ENCODE measurements at regions not wholly inside any gene's neighbourhood (a gene's known extent, or its start where the extent isn't known, plus 50 kb on each side); places are given as distances from the start of the nearest gene placed in this dataset.
"Not testable (repeated sequence)": the region's sequence is repeated elsewhere in the genome, so short reads cannot be mapped to it uniquely, and the experiment has no call there.

DNA sequence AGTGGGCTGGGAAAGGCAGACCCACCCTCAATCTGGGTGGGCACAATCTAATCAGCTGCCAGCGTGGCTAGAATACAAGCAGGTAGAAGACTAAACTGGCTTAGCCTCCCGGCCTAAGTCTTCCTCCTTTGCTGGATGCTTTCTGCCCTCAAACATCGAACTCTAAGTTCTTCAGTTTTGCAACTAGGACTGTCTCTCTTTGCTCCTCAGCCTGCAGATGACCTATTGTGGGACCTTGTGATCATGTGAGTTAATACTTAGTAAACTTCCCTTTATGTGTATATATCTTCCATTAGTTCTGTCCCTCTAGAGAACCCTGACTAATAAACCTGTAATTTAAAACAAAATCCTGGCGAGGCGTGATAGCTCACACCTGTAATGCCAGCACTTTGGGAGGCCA is 51.8 kb upstream of the SLC39A8 start:
- H3K36me3 ChIP-seq (ENCODE audit: control insufficient read depth, insufficient read depth, low read length): not testable (repeated sequence)

DNA sequence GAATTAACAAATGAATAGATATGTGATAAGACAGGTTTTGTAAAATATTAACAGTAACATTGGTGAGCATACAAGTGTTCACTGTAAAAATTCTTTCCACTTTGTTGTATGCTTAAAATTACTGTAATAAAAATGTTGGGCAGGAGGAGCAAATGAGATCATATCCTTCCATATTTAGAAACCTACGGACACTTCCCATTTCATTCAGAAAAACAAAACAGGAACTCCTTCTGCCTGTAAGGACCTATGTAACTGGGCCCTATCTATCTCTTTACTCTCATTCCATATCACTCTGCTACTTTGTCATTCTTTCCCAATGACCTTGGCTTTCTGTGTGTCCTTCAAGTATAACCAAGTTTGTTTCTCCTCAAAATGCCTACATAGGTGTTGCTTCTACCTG is 53.7 kb upstream of the SLC39A8 start:
- no peak overlapping the region for H3K4me3 ChIP-seq (ENCODE audit: low read length)
- no peak overlapping the region for H3K27ac ChIP-seq (ENCODE audit: low read length)
- DNase-seq: peak; percentile 43
- WGBS (ENCODE audit: insufficient coverage): 40% methylated on average over 1 of the region's 1 CpG
- no peaks in the 10 kb centered on the region for H3K4me1 ChIP-seq (ENCODE audit: control insufficient read depth, insufficient read depth, low read length)
- H3K27me3 ChIP-seq (ENCODE audit: control insufficient read depth, insufficient read depth, low read length): no peaks in the 10 kb centered on the region
- no peaks in the 10 kb centered on the region for H3K36me3 ChIP-seq (ENCODE audit: control insufficient read depth, insufficient read depth, low read length)
- no peaks in the 10 kb centered on the region for H3K9me3 ChIP-seq (replicated peaks; ENCODE audit: control insufficient read depth, low read depth, low read length)

More for the DNA sequence above, 51.8 kb upstream of the SLC39A8 start:
- not testable (repeated sequence) for H3K4me1 ChIP-seq (ENCODE audit: control insufficient read depth, insufficient read depth, low read length); H3K4me3 ChIP-seq (ENCODE audit: low read length); H3K27me3 ChIP-seq (ENCODE audit: control insufficient read depth, insufficient read depth, low read length); H3K27ac ChIP-seq (ENCODE audit: low read length); H3K9me3 ChIP-seq (replicated peaks; ENCODE audit: control insufficient read depth, low read depth, low read length); DNase-seq
- WGBS (ENCODE audit: insufficient coverage): 92% methylated on average over 2 of the region's 5 CpGs

GRCh38 chr4:102400898-102401297 is 55.6 kb upstream of the SLC39A8 start:
- Histone ChIP-seq H3K4me1 (ENCODE audit: control insufficient read depth, insufficient read depth, low read length) (peaks cover 2% of the 10 kb centered on the region), H3K27ac (ENCODE audit: low read length) (no peak overlapping the region), H3K27me3 (ENCODE audit: control insufficient read depth, insufficient read depth, low read length) (no peaks in the 10 kb centered on the region), H3K36me3 (ENCODE audit: control insufficient read depth, insufficient read depth, low read length) (no peaks in the 10 kb centered on the region), H3K9me3 (replicated peaks; ENCODE audit: control insufficient read depth, low read depth, low read length) (no peaks in the 10 kb centered on the region), H3K4me3 (ENCODE audit: low read length) (no peak overlapping the region)
- 100% methylated on average over 2 of the region's 4 CpGs for WGBS (ENCODE audit: insufficient coverage)
- no peak for DNase-seq

GRCh38 chr4:102402223-102402622 is 56.9 kb upstream of the SLC39A8 start:
- Histone ChIP-seq H3K27me3 (ENCODE audit: control insufficient read depth, insufficient read depth, low read length) (no peaks in the 10 kb centered on the region), H3K27ac (ENCODE audit: low read length) (no peak overlapping the region), H3K9me3 (replicated peaks; ENCODE audit: control insufficient read depth, low read depth, low read length) (no peaks in the 10 kb centered on the region), H3K4me3 (ENCODE audit: low read length) (no peak overlapping the region), H3K36me3 (ENCODE audit: control insufficient read depth, insufficient read depth, low read length) (no peaks in the 10 kb centered on the region), H3K4me1 (ENCODE audit: control insufficient read depth, insufficient read depth, low read length) (peaks cover 2% of the 10 kb centered on the region)
- no CpG with 5 or more reads among the region's 2 CpGs for WGBS (ENCODE audit: insufficient coverage)
- DNase-seq: no peak

DNA sequence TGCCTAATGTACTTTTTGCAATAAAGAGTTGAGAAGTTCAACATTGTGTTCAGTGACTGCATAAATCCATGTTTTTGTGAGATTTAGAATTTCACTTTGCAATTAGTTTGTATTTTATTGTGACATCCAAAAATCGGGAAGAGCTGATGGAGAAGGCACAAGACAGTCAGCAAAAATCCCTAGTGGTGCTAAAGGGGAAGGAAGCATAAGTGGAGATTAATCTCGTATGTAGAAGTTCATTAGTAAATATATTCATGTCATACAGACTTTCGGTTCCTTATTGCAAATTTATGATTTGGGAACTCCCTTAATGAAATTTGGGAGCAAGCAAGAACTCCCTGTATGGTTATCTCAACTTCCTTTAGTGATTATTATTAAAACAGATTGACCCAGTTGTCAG is 57.8 kb upstream of the SLC39A8 start:
- peaks cover 2% of the 10 kb centered on the region for H3K4me1 ChIP-seq (ENCODE audit: control insufficient read depth, insufficient read depth, low read length)
- no peaks in the 10 kb centered on the region for H3K27me3 ChIP-seq (ENCODE audit: control insufficient read depth, insufficient read depth, low read length)
- H3K36me3 ChIP-seq (ENCODE audit: control insufficient read depth, insufficient read depth, low read length): no peaks in the 10 kb centered on the region
- H3K4me3 ChIP-seq (ENCODE audit: low read length): no peak overlapping the region
- DNase-seq: peak; percentile 20
- H3K27ac ChIP-seq (ENCODE audit: low read length): no peak overlapping the region
- no CpG with 5 or more reads among the region's 3 CpGs for WGBS (ENCODE audit: insufficient coverage)
- no peaks in the 10 kb centered on the region for H3K9me3 ChIP-seq (replicated peaks; ENCODE audit: control insufficient read depth, low read depth, low read length)

DNA sequence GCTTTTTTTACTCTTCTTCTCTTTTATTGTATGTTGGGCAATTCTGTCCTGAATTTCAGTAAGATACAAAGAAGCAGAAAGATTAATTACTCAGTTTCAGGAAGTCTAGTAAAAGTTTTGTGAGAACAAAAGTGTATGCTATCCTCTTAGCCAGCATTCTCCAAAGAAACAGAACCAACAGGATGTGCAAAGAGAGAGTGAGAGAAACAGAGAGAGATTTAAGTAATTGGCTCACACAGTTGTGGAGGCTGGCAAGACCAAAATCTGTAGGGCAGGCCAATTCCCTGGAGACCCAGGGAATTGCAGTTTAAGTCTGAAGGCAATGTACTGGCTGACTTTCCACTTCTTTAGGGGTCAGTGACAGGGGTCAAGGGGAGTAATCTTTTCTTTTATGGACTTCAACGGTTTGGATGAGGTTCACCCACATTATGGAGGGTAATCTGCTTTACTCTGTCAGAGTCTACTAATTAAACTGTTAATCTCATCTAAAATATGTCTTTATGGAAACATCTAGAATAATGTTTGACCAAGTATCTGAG is 59.2 kb upstream of the SLC39A8 start:
- Histone ChIP-seq H3K4me3 (ENCODE audit: low read length) (no peak overlapping the region), H3K27ac (ENCODE audit: low read length) (no peak overlapping the region)

DNA sequence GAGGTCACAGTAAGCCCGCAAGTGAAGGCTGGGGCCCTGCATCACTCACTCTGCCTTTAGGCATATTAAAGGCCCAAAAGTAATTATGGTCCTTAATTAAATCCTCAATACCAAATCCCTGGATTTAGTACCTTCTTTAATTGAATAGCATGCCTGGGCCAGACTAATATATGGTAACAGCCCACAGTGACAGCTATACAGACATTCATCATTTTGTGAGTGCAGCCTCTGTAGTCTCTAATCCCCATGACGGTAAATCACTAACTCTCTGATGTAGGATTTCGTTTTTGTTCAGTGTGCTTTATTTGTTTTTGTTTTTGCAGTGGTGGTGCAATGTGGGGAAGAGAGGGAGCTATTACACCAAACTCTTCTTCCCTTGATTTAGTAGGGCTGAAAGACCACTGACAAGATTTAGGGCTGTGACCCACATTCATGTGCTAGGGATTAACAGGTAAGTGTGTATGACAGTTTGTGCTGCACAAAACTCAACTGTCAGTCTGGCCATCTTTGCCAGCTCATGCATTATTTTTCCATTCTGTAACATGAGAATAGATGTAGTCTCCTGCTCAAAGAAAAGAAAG is 60.6 kb upstream of the SLC39A8 start:
- Histone ChIP-seq H3K36me3 (ENCODE audit: control insufficient read depth, insufficient read depth, low read length) (no peaks in the 10 kb centered on the region), H3K4me1 (ENCODE audit: control insufficient read depth, insufficient read depth, low read length) (peaks cover 2% of the 10 kb centered on the region), H3K4me3 (ENCODE audit: low read length) (no peak overlapping the region), H3K9me3 (replicated peaks; ENCODE audit: control insufficient read depth, low read depth, low read length) (no peaks in the 10 kb centered on the region), H3K27me3 (ENCODE audit: control insufficient read depth, insufficient read depth, low read length) (no peaks in the 10 kb centered on the region), H3K27ac (ENCODE audit: low read length) (no peak overlapping the region)
- no peak for DNase-seq
- no CpG with 5 or more reads among the region's 3 CpGs for WGBS (ENCODE audit: insufficient coverage)

More for the DNA sequence above, 59.2 kb upstream of the SLC39A8 start:
- H3K9me3 ChIP-seq (replicated peaks; ENCODE audit: control insufficient read depth, low read depth, low read length): no peaks in the 10 kb centered on the region
- no peaks in the 10 kb centered on the region for H3K27me3 ChIP-seq (ENCODE audit: control insufficient read depth, insufficient read depth, low read length)
- H3K36me3 ChIP-seq (ENCODE audit: control insufficient read depth, insufficient read depth, low read length): no peaks in the 10 kb centered on the region
- DNase-seq: no peak
- whole genome bisulfite sequencing (ENCODE audit: insufficient coverage): no CpG with 5 or more reads among the region's 1 CpG
- peaks cover 2% of the 10 kb centered on the region for H3K4me1 ChIP-seq (ENCODE audit: control insufficient read depth, insufficient read depth, low read length)

DNA sequence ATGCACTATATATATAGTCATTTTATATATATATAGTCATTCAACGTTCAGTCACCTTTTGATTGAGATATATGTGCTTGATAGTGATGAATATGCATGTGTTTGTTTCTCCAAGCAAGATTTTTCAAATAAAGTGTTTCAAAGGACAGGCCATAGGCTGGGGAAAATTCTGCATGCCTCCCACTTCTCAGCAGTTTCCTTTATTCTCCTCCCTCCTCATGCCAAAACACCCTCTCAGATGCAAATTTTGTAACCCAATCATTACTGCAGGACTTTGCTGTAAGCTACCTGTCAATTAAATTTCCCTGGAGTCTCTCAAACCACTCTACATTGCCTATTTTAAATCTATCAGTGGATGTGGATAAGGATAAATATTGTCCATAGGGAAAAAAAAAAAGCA is 65.6 kb upstream of the SLC39A8 start:
- not testable (repeated sequence) for DNase-seq; H3K36me3 ChIP-seq (ENCODE audit: control insufficient read depth, insufficient read depth, low read length); H3K27me3 ChIP-seq (ENCODE audit: control insufficient read depth, insufficient read depth, low read length); H3K4me3 ChIP-seq (ENCODE audit: low read length); H3K27ac ChIP-seq (ENCODE audit: low read length); H3K9me3 ChIP-seq (replicated peaks; ENCODE audit: control insufficient read depth, low read depth, low read length); H3K4me1 ChIP-seq (ENCODE audit: control insufficient read depth, insufficient read depth, low read length)
- no CpG with 5 or more reads among the region's 1 CpG for WGBS (ENCODE audit: insufficient coverage)

GRCh38 chr4:102411408-102411807 is 66.1 kb upstream of the SLC39A8 start:
- no peaks in the 10 kb centered on the region for H3K9me3 ChIP-seq (replicated peaks; ENCODE audit: control insufficient read depth, low read depth, low read length)
- no peak overlapping the region for H3K27ac ChIP-seq (ENCODE audit: low read length)
- DNase-seq: peak; percentile 10
- no peak overlapping the region for H3K4me3 ChIP-seq (ENCODE audit: low read length)
- H3K4me1 ChIP-seq (ENCODE audit: control insufficient read depth, insufficient read depth, low read length): no peaks in the 10 kb centered on the region
- no peaks in the 10 kb centered on the region for H3K36me3 ChIP-seq (ENCODE audit: control insufficient read depth, insufficient read depth, low read length)
- WGBS (ENCODE audit: insufficient coverage): no CpG with 5 or more reads among the region's 1 CpG
- no peaks in the 10 kb centered on the region for H3K27me3 ChIP-seq (ENCODE audit: control insufficient read depth, insufficient read depth, low read length)

- no peaks in the 10 kb centered on the region for H3K36me3 ChIP-seq (ENCODE audit: control insufficient read depth, insufficient read depth, low read length)
- H3K4me1 ChIP-seq (ENCODE audit: control insufficient read depth, insufficient read depth, low read length): no peaks in the 10 kb centered on the region
- no peaks in the 10 kb centered on the region for H3K9me3 ChIP-seq (replicated peaks; ENCODE audit: control insufficient read depth, low read depth, low read length)
- H3K27me3 ChIP-seq (ENCODE audit: control insufficient read depth, insufficient read depth, low read length): no peaks in the 10 kb centered on the region
- no peak overlapping the region for H3K27ac ChIP-seq (ENCODE audit: low read length)
- DNase-seq: no peak
- no peak overlapping the region for H3K4me3 ChIP-seq (ENCODE audit: low read length)
These were observed 71.5 kb upstream of the SLC39A8 start for GRCh38 chr4:102416765-102417164.

All from muscle of leg (tissue), 3 donors.